PC-3 (cell line): ENCODE measurements at regions not wholly inside any gene's neighbourhood (a gene's known extent, or its start where the extent isn't known, plus 50 kb on each side); places are given as distances from the start of the nearest gene placed in this dataset.
A peak's percentile ranks its signal among the peaks of the same experiment; 100 is the strongest.
"Not testable (repeated sequence)": the region's sequence is repeated elsewhere in the genome, so short reads cannot be mapped to it uniquely, and the experiment has no call there.

Experiments
- ATAC-seq: fragments of 200-7000 bp; cut with Tn5 transposase; 2 replicates; pipeline ENCODE4 v1.9.1; 2020; ENCODE audit warnings: mild to moderate bottlenecking, moderate library complexity
- BruUV-seq: library from RNA; stranded (reverse); fragments of 400-500 nt; replicated peaks from 2 replicates; lab custom pipeline; 2021; lab: Mats Ljungman, UMichigan
- CTCF ChIA-PET: fragments of 300-600 bp; sonication (Branson Sonifier 250); formaldehyde crosslinking; loops from one replicate; lab custom pipeline; 2022; ENCODE audit warnings: antibody characterized with exemption; lab: Charles Lee
- POLR2A ChIA-PET: fragments of 300-600 bp; sonication (Branson Sonifier 250); formaldehyde crosslinking; loops from one replicate; lab custom pipeline; 2022; ENCODE audit warnings: antibody characterized with exemption; ENCODE audit not compliant: unreplicated experiment; lab: Charles Lee
- DNase-seq: peaks from one replicate; pipeline ENCODE4 v3.0.0-alpha.2; 2015
- H2AFZ ChIP-seq: fragments of 300-600 bp; sonication (generic); 2 replicates; pipeline ENCODE4 v1.6.0; 2016; ENCODE audit warnings: antibody characterized with exemption, low read length
- H3F3A ChIP-seq: fragments of 300-600 bp; sonication (generic); one replicate; pipeline ENCODE4 v1.6.0; 2017; ENCODE audit warnings: antibody characterized with exemption, low read length, control low read depth, mild to moderate bottlenecking; ENCODE audit not compliant: unreplicated experiment
- H3K27ac ChIP-seq: fragments of 300-600 bp; sonication (generic); 2 replicates; pipeline ENCODE4 v1.5.1; 2016; ENCODE audit warnings: mild to moderate bottlenecking, low read length
- H3K27me3 ChIP-seq: fragments of 300-600 bp; sonication (generic); 2 replicates; pipeline ENCODE4 v1.6.1; 2016; ENCODE audit warnings: low read length, mixed read lengths
- H3K36me3 ChIP-seq: fragments of 300-600 bp; sonication (generic); 2 replicates; pipeline ENCODE4 v1.6.1; 2016; ENCODE audit warnings: low read depth, mixed run types, low read length, mixed read lengths
- H3K4me1 ChIP-seq: fragments of 300-600 bp; sonication (generic); 2 replicates; pipeline ENCODE4 v1.5.1; 2016; ENCODE audit warnings: low read length; ENCODE audit not compliant: insufficient read depth
- H3K4me2 ChIP-seq: fragments of 300-600 bp; sonication (generic); 2 replicates; pipeline ENCODE4 v1.6.0; 2016; ENCODE audit warnings: low read length
- H3K4me3 ChIP-seq: fragments of 300-600 bp; sonication (generic); 2 replicates; pipeline ENCODE4 v1.5.1; 2016; ENCODE audit warnings: mild to moderate bottlenecking, low read length, mixed read lengths
- H3K79me2 ChIP-seq: fragments of 300-600 bp; sonication (generic); 2 replicates; pipeline ENCODE4 v1.6.1; 2017; ENCODE audit warnings: low read length, mixed read lengths
- H3K9ac ChIP-seq: fragments of 300-600 bp; sonication (generic); 2 replicates; pipeline ENCODE4 v1.6.0; 2016; ENCODE audit warnings: mild to moderate bottlenecking, low read length
- H3K9me2 ChIP-seq: fragments of 300-600 bp; sonication (generic); replicated peaks from 2 replicates; pipeline ENCODE4 v1.6.1; 2016; ENCODE audit warnings: mixed run types, low read length, mixed read lengths
- H3K9me3 ChIP-seq: fragments of 300-600 bp; sonication (generic); 2 replicates; pipeline ENCODE4 v1.6.1; 2016; ENCODE audit warnings: low read length, mixed read lengths
- H4K20me1 ChIP-seq: fragments of 300-600 bp; sonication (generic); 2 replicates; pipeline ENCODE4 v1.6.1; 2016; ENCODE audit warnings: low read length, mixed read lengths
- EZH2 ChIP-seq: fragments of 300-600 bp; sonication (generic); IDR thresholded peaks from one replicate; pipeline ENCODE4 v1.6.1; 2017; ENCODE audit warnings: antibody characterized with exemption, mild to moderate bottlenecking, low read length; ENCODE audit not compliant: unreplicated experiment
- EZH2phosphoT487 ChIP-seq: fragments of 300-600 bp; sonication (generic); IDR thresholded peaks from 2 replicates; pipeline ENCODE4 v1.6.1; 2018; ENCODE audit warnings: mild to moderate bottlenecking, antibody characterized with exemption, low read length, borderline replicate concordance
- intact Hi-C: fragments of 100-400 bp; cut with micrococcal nuclease; formaldehyde crosslinking; loops from 2 replicates; pipeline ENCODE4 v1.9.0; 2023
- TF ChIP-seq, protein P1 (sequence below): fragments of 300-600 bp; sonication (generic); conservative IDR thresholded peaks from 2 replicates; pipeline ENCODE4 v1.5.1; 2017; ENCODE audit warnings: antibody characterized with exemption, low read depth, mild to moderate bottlenecking, low read length

DNA sequence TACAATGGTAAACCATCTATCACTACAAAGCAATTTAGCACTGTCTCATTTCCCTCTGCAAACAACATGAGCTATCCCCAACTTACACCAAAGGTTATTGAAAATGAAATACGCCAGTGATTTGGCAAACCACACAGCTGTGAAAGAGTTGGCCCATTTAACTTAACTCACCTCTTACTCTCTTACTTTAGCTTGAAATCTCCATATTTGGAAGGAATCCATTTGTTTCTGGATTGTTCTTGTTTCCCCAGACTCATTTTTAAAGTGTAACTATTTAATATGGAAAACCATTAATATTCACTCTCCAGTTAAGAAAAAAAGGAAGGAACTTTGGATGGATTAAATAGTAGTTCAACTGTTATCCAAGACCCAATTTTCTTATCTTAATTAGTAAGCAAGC, 93.7 kb upstream of the TRIB2 start:
- Histone ChIP-seq H3K27ac (no peak overlapping the region), H3K4me1 (peaks cover 9% of the 10 kb centered on the region), H3K9me2 (no peaks in the 10 kb centered on the region), H3K36me3 (no peaks in the 10 kb centered on the region), H2AFZ (no peak overlapping the region), H3K9me3 (no peaks in the 10 kb centered on the region), H3K79me2 (no peaks in the 10 kb centered on the region), H3K27me3 (no peaks in the 10 kb centered on the region), H3K4me3 (no peak overlapping the region), H3F3A (no peaks in the 10 kb centered on the region), H4K20me1 (no peaks in the 10 kb centered on the region), H3K9ac (no peak overlapping the region), H3K4me2 (no peak overlapping the region)
- peak; percentile 9 for DNase-seq
- ChIA-PET CTCF (interaction anchor here (0.6 kb wide), 1 partner anchor 792 kb away, joined by 3 read pairs; no protein-coding TSS in a partner anchor), POLR2A (interaction anchor here (0.7 kb wide), 1 partner anchor 88 kb away, joined by 3 read pairs; no protein-coding TSS in a partner anchor)
- TF ChIP-seq, protein P1, sequence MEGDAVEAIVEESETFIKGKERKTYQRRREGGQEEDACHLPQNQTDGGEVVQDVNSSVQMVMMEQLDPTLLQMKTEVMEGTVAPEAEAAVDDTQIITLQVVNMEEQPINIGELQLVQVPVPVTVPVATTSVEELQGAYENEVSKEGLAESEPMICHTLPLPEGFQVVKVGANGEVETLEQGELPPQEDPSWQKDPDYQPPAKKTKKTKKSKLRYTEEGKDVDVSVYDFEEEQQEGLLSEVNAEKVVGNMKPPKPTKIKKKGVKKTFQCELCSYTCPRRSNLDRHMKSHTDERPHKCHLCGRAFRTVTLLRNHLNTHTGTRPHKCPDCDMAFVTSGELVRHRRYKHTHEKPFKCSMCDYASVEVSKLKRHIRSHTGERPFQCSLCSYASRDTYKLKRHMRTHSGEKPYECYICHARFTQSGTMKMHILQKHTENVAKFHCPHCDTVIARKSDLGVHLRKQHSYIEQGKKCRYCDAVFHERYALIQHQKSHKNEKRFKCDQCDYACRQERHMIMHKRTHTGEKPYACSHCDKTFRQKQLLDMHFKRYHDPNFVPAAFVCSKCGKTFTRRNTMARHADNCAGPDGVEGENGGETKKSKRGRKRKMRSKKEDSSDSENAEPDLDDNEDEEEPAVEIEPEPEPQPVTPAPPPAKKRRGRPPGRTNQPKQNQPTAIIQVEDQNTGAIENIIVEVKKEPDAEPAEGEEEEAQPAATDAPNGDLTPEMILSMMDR = no peak
- TF ChIP-seq EZH2 (no peak), EZH2phosphoT487 (no peak)
- intact Hi-C loops = no loop called here
- no peak for ATAC-seq
- no TSS peak for BruUV-seq

DNA sequence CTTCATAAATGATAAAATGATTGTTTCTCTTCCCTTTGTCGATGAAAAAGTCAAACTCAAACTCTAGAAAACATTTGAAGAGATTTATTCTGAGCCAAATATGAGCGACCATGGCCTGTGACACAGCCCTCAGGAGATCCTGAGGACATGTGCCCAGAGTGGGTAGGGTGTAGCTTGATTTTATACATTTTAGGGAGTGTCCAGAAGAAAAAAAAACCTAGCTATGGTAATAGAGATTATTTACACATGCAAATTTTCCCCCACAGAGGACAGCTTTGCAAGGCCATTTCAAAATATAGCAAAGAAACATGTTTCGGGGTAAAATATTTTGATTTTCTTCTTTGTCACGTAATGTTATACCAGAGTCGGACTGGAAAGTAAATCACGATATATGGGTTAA, 92.4 kb upstream of the TRIB2 start:
- H3K27ac ChIP-seq = no peak overlapping the region
- POLR2A ChIA-PET = no interaction called here
- H3K36me3 ChIP-seq = no peaks in the 10 kb centered on the region
- no peak overlapping the region for H3K4me3 ChIP-seq
- H3K9me3 ChIP-seq = no peaks in the 10 kb centered on the region
- H3K4me1 ChIP-seq = peaks cover 9% of the 10 kb centered on the region
- no peak overlapping the region for H2AFZ ChIP-seq
- CTCF ChIA-PET = no interaction called here
- ATAC-seq (no peak), DNase-seq (no peak)
- H4K20me1 ChIP-seq = no peaks in the 10 kb centered on the region
- H3K9me2 ChIP-seq = no peaks in the 10 kb centered on the region
- H3K9ac ChIP-seq = no peak overlapping the region
- intact Hi-C loops = no loop called here
- no peaks in the 10 kb centered on the region for H3F3A ChIP-seq
- H3K27me3 ChIP-seq = no peaks in the 10 kb centered on the region
- no peak for TF ChIP-seq EZH2phosphoT487
- TF ChIP-seq, protein P1 = no peak
- TF ChIP-seq EZH2 = no peak
- BruUV-seq = no TSS peak
- no peaks in the 10 kb centered on the region for H3K79me2 ChIP-seq
- H3K4me2 ChIP-seq = no peak overlapping the region

DNA sequence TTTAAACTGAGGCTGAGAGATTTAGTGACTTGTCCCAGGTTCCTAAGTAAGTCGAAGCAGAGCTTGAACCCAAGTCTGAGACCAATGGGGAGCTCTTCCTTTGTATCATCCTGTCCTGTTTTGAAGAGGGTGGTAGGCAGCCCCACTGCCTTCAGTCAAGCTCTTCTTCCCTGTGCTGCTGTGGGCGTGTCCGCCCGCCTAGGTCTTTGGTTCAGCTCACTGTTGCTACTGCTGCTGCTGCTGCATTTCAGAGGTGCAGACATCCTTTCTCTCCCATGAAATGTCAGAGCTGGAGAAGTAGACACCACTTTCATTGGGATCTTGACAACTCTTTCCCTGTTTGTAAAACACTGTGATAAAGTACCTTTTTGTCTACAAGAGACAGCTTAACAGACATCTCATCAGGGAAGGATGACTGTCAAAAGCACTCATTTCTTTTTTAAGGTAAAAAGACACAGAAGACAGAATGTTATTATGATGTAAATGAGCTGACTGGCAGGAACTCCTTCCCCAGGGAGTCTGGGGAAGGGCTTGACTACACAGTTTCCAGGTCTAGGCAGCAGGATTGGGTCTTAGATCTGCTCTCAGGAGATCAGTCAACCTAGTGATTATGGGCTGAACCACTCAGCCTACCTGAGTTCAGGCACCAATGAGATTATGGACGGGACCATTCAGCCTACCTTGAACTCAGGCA, 91.7 kb upstream of the TRIB2 start:
- Histone ChIP-seq H3F3A (no peaks in the 10 kb centered on the region), H3K4me2 (no peak overlapping the region), H3K9me3 (no peaks in the 10 kb centered on the region), H3K27ac (no peak overlapping the region), H3K4me1 (peaks cover 7% of the 10 kb centered on the region), H3K9ac (no peak overlapping the region), H3K4me3 (no peak overlapping the region), H2AFZ (no peak overlapping the region), H4K20me1 (no peaks in the 10 kb centered on the region), H3K36me3 (no peaks in the 10 kb centered on the region), H3K79me2 (no peaks in the 10 kb centered on the region), H3K27me3 (no peaks in the 10 kb centered on the region), H3K9me2 (no peaks in the 10 kb centered on the region)
- ChIA-PET CTCF (no interaction called here), POLR2A (no interaction called here)
- no peak for DNase-seq
- no TSS peak for BruUV-seq
- intact Hi-C loops = no loop called here
- TF ChIP-seq, protein P1 = no peak
- TF ChIP-seq EZH2 = no peak
- TF ChIP-seq EZH2phosphoT487 = no peak
- no peak for ATAC-seq

DNA sequence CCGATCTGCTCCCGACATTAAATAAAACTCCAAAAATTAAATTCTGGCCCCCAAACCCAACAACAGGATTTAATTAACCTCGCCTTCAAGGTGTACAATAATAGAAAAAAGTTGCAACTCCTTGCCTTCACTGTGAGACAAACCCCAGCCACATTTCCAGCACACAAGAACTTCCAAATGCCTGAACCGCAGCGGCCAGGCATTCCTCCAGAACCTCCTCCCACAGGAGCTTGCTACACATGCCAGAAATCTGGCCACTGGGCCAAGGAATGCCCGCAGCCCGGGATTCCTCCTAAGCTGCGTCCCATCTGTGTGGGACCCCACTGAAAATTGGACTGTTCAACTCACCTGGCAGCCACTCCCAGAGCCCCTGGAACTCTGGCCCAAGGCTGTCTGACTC, 88.2 kb upstream of the TRIB2 start:
- H3K79me2 ChIP-seq, BruUV-seq, POLR2A ChIA-PET, H3F3A ChIP-seq, H3K27me3 ChIP-seq, H4K20me1 ChIP-seq, H3K9me2 ChIP-seq, H3K9me3 ChIP-seq, intact Hi-C loops, H3K9ac ChIP-seq, DNase-seq, H3K36me3 ChIP-seq, H3K4me1 ChIP-seq, H3K4me2 ChIP-seq, CTCF ChIA-PET, H3K4me3 ChIP-seq, ATAC-seq, H2AFZ ChIP-seq, H3K27ac ChIP-seq: not testable (repeated sequence)
